Activated CD4-positive, alpha-beta T cell treated with anti-CD3 and anti-CD28 coated beads, Interleukin-2, amount 50 U/mL, for 4 hours (primary cell): ENCODE measurements at regions not wholly inside any gene's neighbourhood (a gene's known extent, or its start where the extent isn't known, plus 50 kb on each side); places are given as distances from the start of the nearest gene placed in this dataset.

Experiments used
- DNase-seq, 2 experiments: peaks; one replicate each; pipeline ENCODE4 v3.0.0-alpha.2; 2020

- no peak for DNase-seq
Measured at GRCh38 chr12:13275241-13276085, 78.9 kb downstream of the EMP1 start.

DNA sequence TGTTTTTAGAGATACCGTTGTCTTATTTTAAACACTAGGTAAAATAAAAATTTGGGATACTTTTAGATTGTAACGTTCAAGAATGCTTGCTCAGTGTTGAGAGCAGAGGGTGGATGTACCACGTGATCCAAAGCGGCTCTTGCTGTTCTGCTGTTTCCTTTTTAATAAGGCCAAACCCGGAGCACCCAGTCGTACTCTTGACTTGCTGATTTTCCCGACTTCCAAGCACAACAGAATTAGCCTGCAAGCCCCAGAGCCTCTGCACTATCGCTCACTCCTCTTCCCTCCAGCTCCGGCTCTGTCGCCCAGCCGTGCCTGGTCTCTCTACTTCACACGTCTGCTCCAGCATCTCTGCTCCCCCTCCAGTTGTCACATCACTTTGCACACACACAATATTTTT, 77.3 kb downstream of the EMP1 start:
- DNase-seq = no peak

- DNase-seq = no peak
Measured at GRCh38 chr12:13273097-13273496, 76.6 kb downstream of the EMP1 start.

DNA sequence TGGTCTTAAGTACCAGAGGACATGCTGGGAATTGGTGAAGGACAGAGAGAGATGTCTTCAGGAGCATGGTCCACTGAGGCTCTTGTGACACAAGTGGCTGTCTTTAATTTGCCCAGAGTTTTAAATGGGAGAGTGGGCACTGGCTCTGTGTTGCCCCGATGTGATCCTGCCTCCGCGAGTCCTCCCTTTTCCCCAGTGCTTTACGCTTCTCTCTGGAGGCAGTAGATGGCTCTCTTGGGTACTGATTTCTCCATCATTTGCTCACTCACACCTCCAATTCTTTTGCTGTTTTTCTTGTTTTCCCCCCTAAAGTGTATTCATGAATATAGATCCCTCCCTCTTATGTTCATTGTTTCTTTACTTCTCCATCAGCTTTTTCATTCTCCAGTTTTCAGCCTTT, 74.3 kb downstream of the EMP1 start:
- DNase-seq = no peak
